PC-9 (cell line): ENCODE measurements at regions not wholly inside any gene's neighbourhood (a gene's known extent, or its start where the extent isn't known, plus 50 kb on each side); places are given as distances from the start of the nearest gene placed in this dataset.

Experiments
- BruUV-seq: library from RNA; stranded (reverse); fragments of 400-500 nt; replicated peaks from 2 replicates; lab custom pipeline; 2021; lab: Mats Ljungman, UMichigan
- CTCF ChIA-PET: fragments of 300-600 bp; sonication (Branson Sonifier 250); formaldehyde crosslinking; loops from one replicate; lab custom pipeline; 2022; ENCODE audit warnings: antibody characterized with exemption; lab: Charles Lee
- POLR2A ChIA-PET: fragments of 300-600 bp; sonication (Branson Sonifier 250); formaldehyde crosslinking; loops from one replicate; lab custom pipeline; 2022; ENCODE audit warnings: antibody characterized with exemption; ENCODE audit not compliant: unreplicated experiment; lab: Charles Lee
- DNase-seq, 2 experiments: peaks; one replicate each; pipeline versions ENCODE4 v3.0.0 to v3.0.0-alpha.2; 2015 to 2022; ENCODE audit warnings: mixed read lengths in 1 of 2
- H2AFZ ChIP-seq: fragments of 200-600 bp; sonication (generic); 2 replicates; pipeline ENCODE4 v1.8.1; 2017; ENCODE audit warnings: antibody characterized with exemption
- H3F3A ChIP-seq: fragments of 200-600 bp; sonication (generic); 2 replicates; pipeline ENCODE4 v1.8.1; 2017; ENCODE audit warnings: antibody characterized with exemption, mild to moderate bottlenecking, low read depth; ENCODE audit not compliant: insufficient read depth
- H3K27ac ChIP-seq: fragments of 200-600 bp; sonication (generic); 2 replicates; pipeline ENCODE4 v1.6.1; 2016; ENCODE audit warnings: mixed run types
- H3K27me3 ChIP-seq: fragments of 200-600 bp; sonication (generic); 2 replicates; pipeline ENCODE4 v1.6.1; 2016; ENCODE audit warnings: low read depth, mixed run types; ENCODE audit not compliant: insufficient read depth
- H3K36me3 ChIP-seq: fragments of 200-600 bp; sonication (generic); 2 replicates; pipeline ENCODE4 v1.6.1; 2016; ENCODE audit warnings: low read depth, mixed run types
- H3K4me1 ChIP-seq: fragments of 200-600 bp; sonication (generic); replicated peaks from 2 replicates; pipeline ENCODE4 v1.6.1; 2016; ENCODE audit warnings: mixed run types; ENCODE audit not compliant: insufficient read depth
- H3K4me2 ChIP-seq: fragments of 200-600 bp; sonication (generic); 2 replicates; pipeline ENCODE4 v1.6.1; 2017; ENCODE audit warnings: mixed run types
- H3K4me3 ChIP-seq: fragments of 200-600 bp; sonication (generic); 2 replicates; pipeline ENCODE4 v1.6.1; 2016; ENCODE audit warnings: mixed run types
- H3K79me2 ChIP-seq: fragments of 200-600 bp; sonication (generic); 2 replicates; pipeline ENCODE4 v1.6.1; 2017; ENCODE audit warnings: low read depth, mixed run types
- H3K9me2 ChIP-seq: fragments of 200-600 bp; sonication (generic); 2 replicates; pipeline ENCODE4 v1.8.1; 2017; ENCODE audit warnings: mild to moderate bottlenecking; ENCODE audit not compliant: insufficient read depth
- H3K9me3 ChIP-seq: fragments of 200-600 bp; sonication (generic); 2 replicates; pipeline ENCODE4 v1.8.1; 2016; ENCODE audit warnings: low read depth; ENCODE audit not compliant: insufficient read depth
- H4K20me1 ChIP-seq: fragments of 200-600 bp; sonication (generic); 2 replicates; pipeline ENCODE4 v1.8.1; 2017; ENCODE audit not compliant: insufficient read depth
- CTCF ChIP-seq: fragments of 200-600 bp; sonication (generic); conservative IDR thresholded peaks from 2 replicates; pipeline ENCODE4 v1.6.1; 2017; ENCODE audit warnings: mixed run types, antibody characterized with exemption, mild to moderate bottlenecking, moderate library complexity
- EZH2 ChIP-seq: fragments of 200-600 bp; sonication (generic); IDR thresholded peaks from 2 replicates; pipeline ENCODE4 v1.8.0; 2017; ENCODE audit warnings: antibody characterized with exemption, low read depth
- intact Hi-C: fragments of 100-400 bp; cut with micrococcal nuclease; formaldehyde crosslinking; loops from one replicate; pipeline ENCODE4 v1.10.0; 2022; ENCODE audit not compliant: unreplicated experiment

GRCh38 chr9:12916042-12916441 lies 141.2 kb downstream of the LURAP1L start:
- no peaks in the 10 kb centered on the region for H4K20me1 ChIP-seq
- DNase-seq = no peak
- no peaks in the 10 kb centered on the region for H3K36me3 ChIP-seq
- no peak overlapping the region for H3K4me3 ChIP-seq
- no peaks in the 10 kb centered on the region for H3K27me3 ChIP-seq
- H3K9me2 ChIP-seq = no peaks in the 10 kb centered on the region
- CTCF ChIA-PET = no interaction called here
- no peaks in the 10 kb centered on the region for H3K79me2 ChIP-seq
- H3K4me1 ChIP-seq = no peaks in the 10 kb centered on the region
- TF ChIP-seq EZH2 (no peak), CTCF (no peak)
- H3K27ac ChIP-seq = no peak overlapping the region
- no peaks in the 10 kb centered on the region for H3K9me3 ChIP-seq
- no peak overlapping the region for H2AFZ ChIP-seq
- BruUV-seq = no TSS peak
- H3K4me2 ChIP-seq = no peak overlapping the region
- POLR2A ChIA-PET = no interaction called here
- no peaks in the 10 kb centered on the region for H3F3A ChIP-seq
- intact Hi-C loops = no loop called here

GRCh38 chr9:12920437-12920836 lies 145.6 kb downstream of the LURAP1L start:
- Histone ChIP-seq H3K36me3 (no peaks in the 10 kb centered on the region), H3K4me1 (no peaks in the 10 kb centered on the region), H3K79me2 (no peaks in the 10 kb centered on the region), H3K9me2 (no peaks in the 10 kb centered on the region), H3K27ac (no peak overlapping the region), H3K27me3 (no peaks in the 10 kb centered on the region), H4K20me1 (no peaks in the 10 kb centered on the region), H3F3A (no peaks in the 10 kb centered on the region), H3K4me3 (no peak overlapping the region), H2AFZ (no peak overlapping the region), H3K9me3 (no peaks in the 10 kb centered on the region), H3K4me2 (no peak overlapping the region)
- no peak for DNase-seq
- no TSS peak for BruUV-seq
- intact Hi-C loops = no loop called here
- ChIA-PET CTCF (no interaction called here), POLR2A (no interaction called here)
- TF ChIP-seq EZH2 (no peak), CTCF (no peak)

GRCh38 chr9:12921621-12922020 lies 146.8 kb downstream of the LURAP1L start:
- POLR2A ChIA-PET = no interaction called here
- H3K4me1 ChIP-seq = no peaks in the 10 kb centered on the region

More at GRCh38 chr9:12921621-12922020, 146.8 kb downstream of the LURAP1L start:
- Histone ChIP-seq H3K27ac (no peak overlapping the region), H3K4me2 (no peak overlapping the region), H3K4me3 (no peak overlapping the region), H3F3A (no peaks in the 10 kb centered on the region), H3K9me2 (no peaks in the 10 kb centered on the region), H4K20me1 (no peaks in the 10 kb centered on the region), H3K9me3 (no peaks in the 10 kb centered on the region), H3K79me2 (no peaks in the 10 kb centered on the region), H3K36me3 (no peaks in the 10 kb centered on the region), H3K27me3 (no peaks in the 10 kb centered on the region), H2AFZ (no peak overlapping the region)
- TF ChIP-seq CTCF (no peak), EZH2 (no peak)
- CTCF ChIA-PET = no interaction called here
- DNase-seq = no peak
- intact Hi-C loops = no loop called here
- BruUV-seq = no TSS peak
